ENCODE measurements at regions not wholly inside any gene's neighbourhood (a gene's known extent, or its start where the extent isn't known, plus 50 kb on each side); places are given as distances from the start of the nearest gene placed in this dataset.

GRCh38 chr7:79673969-79674368 lies 220.5 kb upstream of the MAGI2 start:
- TF ChIP-seq, protein P1, sequence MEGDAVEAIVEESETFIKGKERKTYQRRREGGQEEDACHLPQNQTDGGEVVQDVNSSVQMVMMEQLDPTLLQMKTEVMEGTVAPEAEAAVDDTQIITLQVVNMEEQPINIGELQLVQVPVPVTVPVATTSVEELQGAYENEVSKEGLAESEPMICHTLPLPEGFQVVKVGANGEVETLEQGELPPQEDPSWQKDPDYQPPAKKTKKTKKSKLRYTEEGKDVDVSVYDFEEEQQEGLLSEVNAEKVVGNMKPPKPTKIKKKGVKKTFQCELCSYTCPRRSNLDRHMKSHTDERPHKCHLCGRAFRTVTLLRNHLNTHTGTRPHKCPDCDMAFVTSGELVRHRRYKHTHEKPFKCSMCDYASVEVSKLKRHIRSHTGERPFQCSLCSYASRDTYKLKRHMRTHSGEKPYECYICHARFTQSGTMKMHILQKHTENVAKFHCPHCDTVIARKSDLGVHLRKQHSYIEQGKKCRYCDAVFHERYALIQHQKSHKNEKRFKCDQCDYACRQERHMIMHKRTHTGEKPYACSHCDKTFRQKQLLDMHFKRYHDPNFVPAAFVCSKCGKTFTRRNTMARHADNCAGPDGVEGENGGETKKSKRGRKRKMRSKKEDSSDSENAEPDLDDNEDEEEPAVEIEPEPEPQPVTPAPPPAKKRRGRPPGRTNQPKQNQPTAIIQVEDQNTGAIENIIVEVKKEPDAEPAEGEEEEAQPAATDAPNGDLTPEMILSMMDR (conservative IDR thresholded peaks at IDR 0.05; ENCODE audit: low read length), result no peak
- no peak for TF ChIP-seq EZH2phosphoT487 (IDR thresholded peaks at IDR 0.05; ENCODE audit: borderline replicate concordance)
- Histone ChIP-seq H3K4me1 (ENCODE audit: insufficient read depth, low read length, poor library complexity, severe bottlenecking) (no peaks in the 10 kb centered on the region), H3K79me2 (ENCODE audit: insufficient read depth, low read length) (no peaks in the 10 kb centered on the region), H3K4me2 (ENCODE audit: low read depth, low read length, poor library complexity, severe bottlenecking) (no peak overlapping the region), H3K36me3 (ENCODE audit: insufficient read depth, low read length) (no peaks in the 10 kb centered on the region), H3K9me2 (replicated peaks; ENCODE audit: low read depth, low read length) (no peaks in the 10 kb centered on the region), H3K4me3 (ENCODE audit: low read length, poor library complexity, severe bottlenecking) (no peak overlapping the region), H3F3A (ENCODE audit: low read depth) (no peaks in the 10 kb centered on the region), H4K20me1 (ENCODE audit: insufficient read depth, low read length, poor library complexity, severe bottlenecking) (no peaks in the 10 kb centered on the region), H2AFZ (ENCODE audit: low read length) (no peak overlapping the region), H3K27me3 (ENCODE audit: insufficient read depth, low read length, poor library complexity, severe bottlenecking) (no peaks in the 10 kb centered on the region), H3K9ac (ENCODE audit: low read depth, low read length, poor library complexity, severe bottlenecking) (no peak overlapping the region), H3K9me3 (ENCODE audit: insufficient read depth, low read depth, low read length) (no peaks in the 10 kb centered on the region)

DNA sequence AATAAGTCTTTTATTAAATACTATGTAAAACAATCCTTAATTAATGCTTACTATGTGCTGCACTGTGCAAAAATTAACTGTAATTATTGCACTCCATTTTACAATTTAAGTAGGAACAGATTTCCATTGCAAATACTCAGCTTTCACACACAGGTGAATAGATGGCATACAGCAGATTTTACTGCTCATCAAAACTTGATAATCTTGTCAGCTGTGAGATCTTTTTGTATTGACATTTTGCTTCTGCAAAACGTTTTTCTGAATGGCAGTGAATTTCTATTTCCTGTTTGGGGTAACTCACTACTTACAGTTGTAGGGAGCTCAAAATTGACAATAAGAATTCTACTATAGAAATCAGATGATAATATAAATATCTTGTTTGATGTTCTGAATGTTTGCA lies 220.0 kb upstream of the MAGI2 start:
- Histone ChIP-seq H3K9ac (ENCODE audit: low read depth, low read length, poor library complexity, severe bottlenecking) (no peak overlapping the region), H3K4me1 (ENCODE audit: insufficient read depth, low read length, poor library complexity, severe bottlenecking) (no peaks in the 10 kb centered on the region)

GRCh38 chr7:79668292-79668691 lies 214.8 kb upstream of the MAGI2 start:
- Histone ChIP-seq H3F3A (ENCODE audit: low read depth) (no peaks in the 10 kb centered on the region), H3K27me3 (ENCODE audit: insufficient read depth, low read length, poor library complexity, severe bottlenecking) (no peaks in the 10 kb centered on the region), H2AFZ (ENCODE audit: low read length) (no peak overlapping the region), H3K4me1 (ENCODE audit: insufficient read depth, low read length, poor library complexity, severe bottlenecking) (no peaks in the 10 kb centered on the region), H3K4me3 (ENCODE audit: low read length, poor library complexity, severe bottlenecking) (no peak overlapping the region), H3K36me3 (ENCODE audit: insufficient read depth, low read length) (no peaks in the 10 kb centered on the region), H3K4me2 (ENCODE audit: low read depth, low read length, poor library complexity, severe bottlenecking) (no peak overlapping the region), H3K9ac (ENCODE audit: low read depth, low read length, poor library complexity, severe bottlenecking) (no peak overlapping the region), H4K20me1 (ENCODE audit: insufficient read depth, low read length, poor library complexity, severe bottlenecking) (no peaks in the 10 kb centered on the region), H3K79me2 (ENCODE audit: insufficient read depth, low read length) (no peaks in the 10 kb centered on the region), H3K9me3 (ENCODE audit: insufficient read depth, low read depth, low read length) (no peaks in the 10 kb centered on the region), H3K9me2 (replicated peaks; ENCODE audit: low read depth, low read length) (no peaks in the 10 kb centered on the region)
- TF ChIP-seq EZH2phosphoT487 (IDR thresholded peaks at IDR 0.05; ENCODE audit: borderline replicate concordance), result no peak
- TF ChIP-seq, protein P1 (conservative IDR thresholded peaks at IDR 0.05; ENCODE audit: low read length), result no peak

More for the DNA sequence above, 220.0 kb upstream of the MAGI2 start:
- Histone ChIP-seq H3K79me2 (ENCODE audit: insufficient read depth, low read length) (no peaks in the 10 kb centered on the region), H3K9me3 (ENCODE audit: insufficient read depth, low read depth, low read length) (no peaks in the 10 kb centered on the region), H3K9me2 (replicated peaks; ENCODE audit: low read depth, low read length) (no peaks in the 10 kb centered on the region), H4K20me1 (ENCODE audit: insufficient read depth, low read length, poor library complexity, severe bottlenecking) (no peaks in the 10 kb centered on the region), H3F3A (ENCODE audit: low read depth) (no peaks in the 10 kb centered on the region), H3K4me2 (ENCODE audit: low read depth, low read length, poor library complexity, severe bottlenecking) (no peak overlapping the region), H2AFZ (ENCODE audit: low read length) (no peak overlapping the region), H3K27me3 (ENCODE audit: insufficient read depth, low read length, poor library complexity, severe bottlenecking) (no peaks in the 10 kb centered on the region), H3K36me3 (ENCODE audit: insufficient read depth, low read length) (no peaks in the 10 kb centered on the region), H3K4me3 (ENCODE audit: low read length, poor library complexity, severe bottlenecking) (no peak overlapping the region)
- TF ChIP-seq, protein P1 (conservative IDR thresholded peaks at IDR 0.05; ENCODE audit: low read length), result no peak
- TF ChIP-seq EZH2phosphoT487 (IDR thresholded peaks at IDR 0.05; ENCODE audit: borderline replicate concordance), result no peak
